GM12891 (cell line): ENCODE measurements at regions not wholly inside any gene's neighbourhood (a gene's known extent, or its start where the extent isn't known, plus 50 kb on each side); places are given as distances from the start of the nearest gene placed in this dataset.

ENCODE experiments used
- PAX5 ChIP-seq: IDR thresholded peaks from 2 replicates; pipeline ENCODE4 v1.6.1; 2011; ENCODE audit warnings: low read length, moderate library complexity, mild to moderate bottlenecking; ENCODE audit not compliant: insufficient read depth, severe bottlenecking
- POLR2A ChIP-seq: IDR thresholded peaks from 2 replicates; pipeline ENCODE4 v1.6.1; 2011; ENCODE audit warnings: low read depth, low read length, control low read depth
- POLR2AphosphoS5 ChIP-seq: IDR thresholded peaks from 2 replicates; pipeline ENCODE4 v1.6.1; 2011; ENCODE audit warnings: low read depth, low read length, control low read depth
- TAF1 ChIP-seq: IDR thresholded peaks from 2 replicates; pipeline ENCODE4 v1.6.1; 2011; ENCODE audit warnings: low read depth, low read length, control low read depth

DNA sequence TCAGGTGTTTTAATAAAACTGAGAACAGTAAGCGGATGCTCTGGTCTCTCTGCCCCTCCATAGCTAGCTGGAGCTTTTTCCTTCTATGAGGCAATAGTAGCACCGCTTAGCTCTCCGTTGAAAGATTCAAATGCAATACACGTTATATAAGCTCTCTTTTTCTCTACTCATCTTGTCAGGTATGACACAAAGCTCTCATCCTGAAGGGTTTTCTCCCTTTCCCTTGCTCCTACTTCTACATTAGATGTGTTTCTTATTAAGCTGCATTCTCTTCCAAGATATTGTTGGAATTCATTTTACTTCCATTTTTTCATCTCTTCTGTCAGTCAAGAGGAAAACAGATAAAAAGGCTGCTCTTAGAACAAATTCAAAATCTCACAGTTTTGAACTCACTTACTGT is 434.6 kb upstream of the DDX18 start:
- TF ChIP-seq POLR2A (no peak), POLR2AphosphoS5 (no peak), TAF1 (no peak), PAX5 (no peak)
